Frontal cortex (tissue), 3 donors: ENCODE measurements at regions not wholly inside any gene's neighbourhood (a gene's known extent, or its start where the extent isn't known, plus 50 kb on each side); places are given as distances from the start of the nearest gene placed in this dataset.

Experiments used
- DNase-seq, 2 donors: peaks; one replicate each; pipeline ENCODE4 v3.0.0; 2012; ENCODE audit warnings: low spot score in 2 of 2
- FAIRE-seq: peaks from 2 replicates; lab custom pipeline; 2012; peaks lifted over from hg19 to GRCh38; lab: Jason Lieb, UNC
- donor health status: control.
- donor health status: control.
- donor health status: control.

- DNase-seq (no peak), FAIRE-seq (no peak)
Observed at GRCh38 chr4:154677300-154677699, 64.8 kb upstream of the FGG start.

- FAIRE-seq, result no peak
- no peak for DNase-seq
Observed at GRCh38 chr4:154677923-154678322, 65.5 kb upstream of the FGG start.

- no peak for DNase-seq
- no peak for FAIRE-seq
Observed at GRCh38 chr4:154683956-154684681, 59.7 kb upstream of the LRAT start.

- FAIRE-seq, result peak; percentile 53
Observed at GRCh38 chr4:154686838-154687237, 57.0 kb upstream of the LRAT start.

GRCh38 chr4:154687840-154688239, 56.0 kb upstream of the LRAT start:
- no peak for DNase-seq
- FAIRE-seq, result no peak

More at GRCh38 chr4:154686838-154687237, 57.0 kb upstream of the LRAT start:
- no peak for DNase-seq

- no peak for DNase-seq
- FAIRE-seq, result no peak
Observed at GRCh38 chr4:154691229-154691628, 52.6 kb upstream of the LRAT start.

GRCh38 chr4:154692304-154692818, 51.4 kb upstream of the LRAT start:
- FAIRE-seq (no peak), DNase-seq (no peak)
